Esophagus muscularis mucosa (tissue), 4 donors: ENCODE measurements at regions not wholly inside any gene's neighbourhood (a gene's known extent, or its start where the extent isn't known, plus 50 kb on each side); places are given as distances from the start of the nearest gene placed in this dataset.
A peak's percentile ranks its signal among the peaks of the same experiment; 100 is the strongest.

Experiments used
- DNase-seq: peaks from one replicate; pipeline ENCODE4 v3.0.0-alpha.2; 2017; ENCODE audit errors: extremely low spot score
- H3K27ac ChIP-seq, 4 donors: fragments of 200-600 bp; sonication (generic); replicated peaks in 1 of 4; 1 replicate in 3 of 4; 2 replicates in 1 of 4; pipeline ENCODE4 v1.5.1; 2016 to 2019; ENCODE audit warnings: mild to moderate bottlenecking in 1 of 4
- H3K27me3 ChIP-seq, 4 donors: fragments of 200-600 bp; sonication (generic); one replicate each; pipeline versions ENCODE4 v1.5.1 to v1.6.0; 2016 to 2019
- H3K36me3 ChIP-seq, 4 donors: fragments of 200-600 bp; sonication (generic); one replicate each; pipeline ENCODE4 v1.5.1; 2016 to 2019
- H3K4me1 ChIP-seq, 4 donors: fragments of 200-600 bp; sonication (generic); one replicate each; pipeline ENCODE4 v1.5.1; 2016 to 2019
- H3K4me3 ChIP-seq, 4 donors: fragments of 200-600 bp; sonication (generic); 1 replicate in 2 of 4; 2 replicates in 2 of 4; pipeline ENCODE4 v1.5.1; 2016 to 2019; ENCODE audit warnings: mild to moderate bottlenecking in 4 of 4, moderate library complexity in 1 of 4
- H3K9me3 ChIP-seq, 4 donors: fragments of 200-600 bp; sonication (generic); 1 replicate in 3 of 4; 2 replicates in 1 of 4; pipeline ENCODE4 v1.5.1; 2016 to 2019
- EP300 ChIP-seq: sonication (generic); formaldehyde crosslinking; IDR thresholded peaks from one replicate; pipeline ENCODE4 v1.6.1; 2017; ENCODE audit warnings: antibody characterized with exemption
- POLR2A ChIP-seq: fragments of 450-650 bp; IDR thresholded peaks from one replicate; pipeline ENCODE4 v1.6.1; 2017; ENCODE audit warnings: antibody characterized with exemption, moderate library complexity, mild to moderate bottlenecking, low read depth
- POLR2AphosphoS5 ChIP-seq, 2 donors: sonication (generic); formaldehyde crosslinking; IDR thresholded peaks; one replicate each; pipeline ENCODE4 v1.6.1; 2017; ENCODE audit warnings: antibody characterized with exemption in 2 of 2
- WGBS: methylation state at CpG from one replicate; pipeline ENCODE4 v1.1.5; 2018; 5-methylcytosine and 5-hydroxymethylcytosine counted together
- intact Hi-C: fragments of 100-400 bp; cut with DNase I; formaldehyde crosslinking; loops from one replicate; pipeline ENCODE4 v1.15.1; 2023
- TF ChIP-seq, protein P1 (sequence below), 3 experiments: fragments of 200-600 bp in 2 of 3; fragments of 450-650 bp in 1 of 3; sonication (generic) in 2 of 3; IDR thresholded peaks; one replicate each; pipeline ENCODE4 v1.5.1; 2017 to 2019; ENCODE audit warnings: antibody characterized with exemption in 3 of 3, mild to moderate bottlenecking in 2 of 3, moderate library complexity in 1 of 3

GRCh38 chr10:128178302-128178958 is 52.2 kb upstream of the MKI67 start:
- DNase-seq, result no peak
- intact Hi-C loops, result no loop called here
- no peaks in the 10 kb centered on the region for H3K36me3 ChIP-seq
- H3K27me3 ChIP-seq, result peaks cover 0 to 18% (median 0%) of the 10 kb centered on the region in 4 donors
- no peak overlapping the region for H3K4me3 ChIP-seq
- TF ChIP-seq, protein P1, sequence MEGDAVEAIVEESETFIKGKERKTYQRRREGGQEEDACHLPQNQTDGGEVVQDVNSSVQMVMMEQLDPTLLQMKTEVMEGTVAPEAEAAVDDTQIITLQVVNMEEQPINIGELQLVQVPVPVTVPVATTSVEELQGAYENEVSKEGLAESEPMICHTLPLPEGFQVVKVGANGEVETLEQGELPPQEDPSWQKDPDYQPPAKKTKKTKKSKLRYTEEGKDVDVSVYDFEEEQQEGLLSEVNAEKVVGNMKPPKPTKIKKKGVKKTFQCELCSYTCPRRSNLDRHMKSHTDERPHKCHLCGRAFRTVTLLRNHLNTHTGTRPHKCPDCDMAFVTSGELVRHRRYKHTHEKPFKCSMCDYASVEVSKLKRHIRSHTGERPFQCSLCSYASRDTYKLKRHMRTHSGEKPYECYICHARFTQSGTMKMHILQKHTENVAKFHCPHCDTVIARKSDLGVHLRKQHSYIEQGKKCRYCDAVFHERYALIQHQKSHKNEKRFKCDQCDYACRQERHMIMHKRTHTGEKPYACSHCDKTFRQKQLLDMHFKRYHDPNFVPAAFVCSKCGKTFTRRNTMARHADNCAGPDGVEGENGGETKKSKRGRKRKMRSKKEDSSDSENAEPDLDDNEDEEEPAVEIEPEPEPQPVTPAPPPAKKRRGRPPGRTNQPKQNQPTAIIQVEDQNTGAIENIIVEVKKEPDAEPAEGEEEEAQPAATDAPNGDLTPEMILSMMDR (IDR thresholded peaks at IDR 0.05), result peak in 1 of 3 experiments; percentile 12
- TF ChIP-seq POLR2A, result no peak
- H3K27ac ChIP-seq, result no peak overlapping the region
- 51% methylated on average over 7 of the region's 7 CpGs for WGBS
- H3K9me3 ChIP-seq, result peaks cover 0 to 25% (median 14%) of the 10 kb centered on the region in 4 donors
- no peaks in the 10 kb centered on the region for H3K4me1 ChIP-seq

- Histone ChIP-seq H3K27me3 (peaks cover 0 to 27% (median 0%) of the 10 kb centered on the region in 4 donors), H3K9me3 (peaks cover 0 to 15% (median 5%) of the 10 kb centered on the region in 4 donors), H3K4me3 (no peak overlapping the region), H3K4me1 (no peaks in the 10 kb centered on the region), H3K36me3 (no peaks in the 10 kb centered on the region), H3K27ac (no peak overlapping the region)
- 68% methylated on average over 8 of the region's 8 CpGs for WGBS
- peak; percentile 74 for DNase-seq
- TF ChIP-seq, protein P1 (IDR thresholded peaks at IDR 0.05), result no peak
- TF ChIP-seq POLR2A (no peak), POLR2AphosphoS5 (IDR thresholded peaks at IDR 0.05) (no peak), EP300 (no peak)
- intact Hi-C loops, result no loop called here
Measured at GRCh38 chr10:128180843-128181242, 54.6 kb upstream of the MKI67 start.

DNA sequence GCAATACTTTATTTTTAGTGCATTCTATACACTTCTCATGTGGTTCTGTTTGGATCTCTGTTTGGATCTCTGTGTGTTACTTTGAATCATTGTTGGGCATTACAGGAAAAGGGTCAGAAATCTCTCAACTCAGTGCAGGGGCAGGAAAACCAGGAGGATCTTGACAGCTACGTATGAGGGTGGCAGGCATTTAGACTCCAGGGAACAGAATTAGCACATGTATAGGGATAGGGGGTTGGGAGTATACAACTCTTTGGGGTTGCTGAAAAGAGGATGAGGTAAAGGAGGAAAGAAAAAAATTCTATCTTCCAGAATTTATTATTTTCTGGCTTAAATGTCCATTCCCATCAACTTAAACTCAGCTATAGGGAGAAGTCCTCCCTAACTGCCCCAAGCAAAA is 59.4 kb upstream of the MKI67 start:
- H3K9me3 ChIP-seq, result peaks cover 0 to 15% (median 5%) of the 10 kb centered on the region in 4 donors
- DNase-seq, result peak; percentile 26
- no peak overlapping the region for H3K27ac ChIP-seq
- 44% methylated on average over 1 of the region's 1 CpG for WGBS
- no peak overlapping the region for H3K4me3 ChIP-seq
- H3K27me3 ChIP-seq, result peaks cover 0 to 34% (median 0%) of the 10 kb centered on the region in 4 donors
- intact Hi-C loops, result no loop called here
- TF ChIP-seq POLR2A (no peak), EP300 (no peak), POLR2AphosphoS5 (IDR thresholded peaks at IDR 0.05) (no peak)
- TF ChIP-seq, protein P1 (IDR thresholded peaks at IDR 0.05), result no peak
- no peaks in the 10 kb centered on the region for H3K4me1 ChIP-seq
- no peaks in the 10 kb centered on the region for H3K36me3 ChIP-seq

- Histone ChIP-seq H3K36me3 (no peaks in the 10 kb centered on the region), H3K27me3 (peaks cover 0 to 43% (median 0%) of the 10 kb centered on the region in 4 donors), H3K27ac (no peak overlapping the region), H3K9me3 (peaks cover 0 to 15% (median 5%) of the 10 kb centered on the region in 4 donors), H3K4me1 (no peaks in the 10 kb centered on the region), H3K4me3 (no peak overlapping the region)
- 42% methylated on average over 17 of the region's 17 CpGs for WGBS
- TF ChIP-seq EP300, result no peak
- TF ChIP-seq POLR2AphosphoS5 (IDR thresholded peaks at IDR 0.05), result no peak
- TF ChIP-seq, protein P1 (IDR thresholded peaks at IDR 0.05), result no peak
- no peak for TF ChIP-seq POLR2A
- DNase-seq, result peak; percentile 62
- intact Hi-C loops, result no loop called here
Measured at GRCh38 chr10:128186959-128187787, 61.0 kb upstream of the MKI67 start.
